Right ventricle myocardium inferior (tissue), 1 donor: ENCODE measurements at regions not wholly inside any gene's neighbourhood (a gene's known extent, or its start where the extent isn't known, plus 50 kb on each side); places are given as distances from the start of the nearest gene placed in this dataset.

ENCODE experiments used
- ATAC-seq: fragments of 200-7000 bp; cut with Tn5 transposase; one replicate; pipeline ENCODE4 v1.9.1; 2020; ENCODE audit warnings: mild to moderate bottlenecking, moderate library complexity
- DNase-seq: peaks from one replicate; pipeline ENCODE4 v3.0.0; 2021; ENCODE audit errors: missing footprints
- intact Hi-C: fragments of 100-400 bp; cut with DNase I; formaldehyde crosslinking; loops from one replicate; pipeline ENCODE4 v1.11.0; 2022
- donor health status: DM: no; HTN: yes; CAD: no; lungs with severe emphysema.

GRCh38 chr14:87179936-87180335, 813.0 kb downstream of the GALC start:
- no peak for DNase-seq
- ATAC-seq: no peak
- intact Hi-C loops: no loop called here

GRCh38 chr14:87178277-87178676, 814.7 kb downstream of the GALC start:
- ATAC-seq: no peak
- DNase-seq: no peak
- intact Hi-C loops: no loop called here

DNA sequence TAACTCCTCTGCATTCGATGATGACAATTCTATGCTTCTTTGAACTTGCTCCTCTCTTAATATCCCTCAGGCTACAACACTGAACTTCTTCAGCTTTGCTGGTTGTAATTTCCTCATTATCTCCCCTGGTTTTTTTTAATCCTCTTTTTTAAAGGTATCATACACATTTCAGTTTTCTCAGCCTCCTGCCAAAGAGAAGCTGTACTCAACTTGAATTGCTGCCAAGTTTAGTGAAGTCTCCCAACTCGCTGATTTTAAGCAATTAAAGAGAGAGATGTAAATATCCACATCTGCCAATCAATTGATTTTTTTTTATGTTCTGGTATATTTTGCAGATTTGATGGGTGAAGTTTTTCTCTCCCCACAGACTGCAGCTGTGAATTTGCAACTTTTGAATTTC, 817.8 kb downstream of the GALC start:
- intact Hi-C loops: no loop called here
- DNase-seq: no peak
- ATAC-seq: no peak

- intact Hi-C loops: no loop called here
- ATAC-seq (no peak), DNase-seq (no peak)
Measured at GRCh38 chr14:87171141-87171540, 821.8 kb downstream of the GALC start.

DNA sequence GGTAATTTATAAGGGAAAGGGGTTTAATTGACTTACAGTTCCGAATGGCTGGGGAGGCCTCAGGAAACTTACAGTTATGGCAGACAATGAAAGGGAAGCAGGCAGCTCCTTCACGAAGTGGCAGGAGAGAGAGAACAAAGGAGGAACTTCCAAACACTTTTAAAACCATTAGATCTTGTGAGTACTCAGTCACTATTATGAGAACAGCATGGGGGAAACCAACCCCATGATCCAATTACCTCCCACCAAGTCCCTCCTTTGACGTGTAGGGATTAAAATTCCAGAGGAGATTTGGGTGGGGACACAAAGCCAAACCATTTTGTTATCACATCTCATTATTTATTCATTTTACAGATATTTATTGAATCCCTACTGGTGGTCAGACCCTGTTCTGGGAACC, 822.8 kb downstream of the GALC start:
- no peak for ATAC-seq
- intact Hi-C loops: no loop called here
- DNase-seq: no peak

GRCh38 chr14:87169362-87169761, 823.6 kb downstream of the GALC start:
- no peak for DNase-seq
- intact Hi-C loops: no loop called here
- no peak for ATAC-seq

DNA sequence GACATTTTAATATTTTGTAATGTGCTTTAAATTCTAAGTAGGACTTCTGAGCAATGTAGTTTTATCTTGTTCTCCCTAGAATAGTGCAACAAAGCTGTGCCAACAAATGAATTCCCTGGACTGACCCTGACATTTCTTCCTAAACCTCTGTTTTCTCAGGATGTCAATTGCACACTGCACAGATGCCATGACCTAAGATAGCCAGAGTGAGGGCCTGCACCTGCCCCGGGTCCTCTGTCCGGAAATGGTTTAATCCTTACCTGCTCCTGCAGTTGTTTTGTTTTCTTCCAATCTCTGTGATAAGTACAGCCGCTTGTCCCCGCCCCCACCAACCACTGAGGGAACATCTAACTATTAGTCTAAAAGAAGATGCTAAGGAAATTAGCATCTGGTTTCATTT, 831.5 kb downstream of the GALC start:
- intact Hi-C loops: no loop called here
- DNase-seq (no peak), ATAC-seq (no peak)

DNA sequence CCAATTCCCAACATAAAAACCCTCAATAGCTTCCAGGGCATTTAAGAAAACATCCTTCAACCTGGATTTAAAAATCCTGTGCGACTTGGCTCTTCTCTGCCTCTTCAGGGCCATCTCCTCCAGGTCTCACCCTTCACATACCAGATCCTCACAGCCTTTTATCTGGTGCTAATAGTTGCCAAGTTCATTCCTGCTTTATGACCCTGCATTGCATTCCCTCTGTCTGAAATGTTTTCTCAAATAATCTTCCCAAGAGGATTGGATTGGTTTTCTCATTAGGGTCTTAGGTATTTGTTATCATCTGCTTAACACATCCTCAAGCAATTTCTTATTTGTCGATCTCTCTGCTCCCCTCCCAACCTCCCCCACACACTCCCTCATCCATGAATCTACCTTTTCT, 832.0 kb downstream of the GALC start:
- no peak for ATAC-seq
- DNase-seq: no peak
- intact Hi-C loops: no loop called here

DNA sequence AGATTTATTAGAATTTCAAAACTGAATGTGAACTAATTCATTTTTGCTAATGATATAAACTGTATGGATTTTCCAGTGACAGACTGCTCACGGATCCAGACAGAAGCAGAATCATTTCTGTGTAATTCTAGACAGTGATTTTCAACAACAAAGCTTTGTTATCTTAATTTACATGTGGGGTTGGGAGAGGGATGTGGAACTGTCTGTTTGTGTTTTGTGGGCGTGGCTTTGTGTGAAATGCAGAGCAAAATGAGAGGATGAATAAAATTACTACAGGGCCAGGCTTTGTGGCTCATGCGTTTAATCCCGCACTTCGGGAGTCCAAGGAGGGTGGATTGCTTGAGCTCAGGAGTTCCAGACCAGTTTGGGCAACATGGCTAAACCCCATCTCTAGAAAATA, 834.7 kb downstream of the GALC start:
- intact Hi-C loops: no loop called here
- DNase-seq (no peak), ATAC-seq (no peak)

DNA sequence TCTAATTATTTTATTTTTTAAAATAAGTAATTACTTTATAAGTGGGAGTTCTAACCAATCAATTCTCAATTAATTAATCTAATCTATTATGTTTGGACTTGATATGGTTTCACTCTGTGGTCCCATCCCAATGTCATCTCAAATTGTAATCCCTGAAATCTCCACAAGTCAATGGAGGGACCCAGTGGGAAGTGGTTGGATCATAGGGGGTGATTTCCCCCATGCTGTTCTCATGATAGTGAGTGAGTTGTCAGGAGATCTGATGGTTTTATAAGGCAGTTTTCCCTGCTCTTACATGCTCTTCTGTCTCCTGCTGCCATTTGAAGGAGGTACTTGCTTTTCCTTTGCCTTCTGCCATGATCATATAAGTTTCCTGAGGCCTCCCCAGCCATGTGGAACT, 836.1 kb downstream of the GALC start:
- no peak for ATAC-seq

GRCh38 chr14:87155856-87156488, 837.0 kb downstream of the GALC start:
- ATAC-seq (no peak), DNase-seq (no peak)
- intact Hi-C loops: no loop called here

More for the DNA sequence above, 836.1 kb downstream of the GALC start:
- intact Hi-C loops: no loop called here
- DNase-seq: no peak

DNA sequence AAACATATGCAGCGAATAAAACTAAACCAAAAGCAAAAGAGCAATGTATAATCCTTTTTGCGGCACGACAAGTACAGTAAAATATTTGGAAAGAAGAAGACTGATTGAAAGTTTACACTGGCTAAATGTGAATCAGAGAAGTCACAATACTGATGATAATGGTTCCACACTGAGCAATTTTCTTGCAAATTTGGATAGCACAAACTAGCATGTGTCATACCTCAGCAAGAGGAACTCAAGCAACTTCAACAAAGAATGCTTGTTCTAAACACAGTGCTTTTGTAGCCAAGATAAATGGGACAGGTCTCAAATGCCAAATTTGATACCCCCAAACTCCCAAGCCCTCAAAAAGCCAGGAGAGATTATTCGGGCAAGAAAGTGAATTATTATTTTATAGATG, 839.1 kb downstream of the GALC start:
- DNase-seq: no peak
- ATAC-seq: no peak
- intact Hi-C loops: no loop called here

DNA sequence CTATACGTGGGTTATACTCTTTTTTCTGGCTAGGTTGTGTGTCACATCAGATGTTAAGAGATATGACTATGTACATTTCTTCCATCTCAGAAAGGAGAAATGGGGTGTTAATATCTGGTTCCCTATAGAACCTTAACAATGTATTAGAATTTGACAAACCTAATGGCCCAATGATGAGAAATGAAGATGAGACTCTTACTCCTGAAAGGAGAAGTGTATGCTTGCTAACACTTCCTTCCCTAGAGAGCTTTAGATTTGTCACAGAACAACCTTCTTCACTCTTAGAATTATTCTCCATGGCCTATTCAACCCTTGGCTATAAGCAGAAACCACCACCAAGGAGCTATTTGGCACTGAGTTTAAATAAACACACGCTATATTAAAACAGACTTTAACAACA, 839.6 kb downstream of the GALC start:
- intact Hi-C loops: no loop called here
- no peak for DNase-seq
- ATAC-seq: no peak

DNA sequence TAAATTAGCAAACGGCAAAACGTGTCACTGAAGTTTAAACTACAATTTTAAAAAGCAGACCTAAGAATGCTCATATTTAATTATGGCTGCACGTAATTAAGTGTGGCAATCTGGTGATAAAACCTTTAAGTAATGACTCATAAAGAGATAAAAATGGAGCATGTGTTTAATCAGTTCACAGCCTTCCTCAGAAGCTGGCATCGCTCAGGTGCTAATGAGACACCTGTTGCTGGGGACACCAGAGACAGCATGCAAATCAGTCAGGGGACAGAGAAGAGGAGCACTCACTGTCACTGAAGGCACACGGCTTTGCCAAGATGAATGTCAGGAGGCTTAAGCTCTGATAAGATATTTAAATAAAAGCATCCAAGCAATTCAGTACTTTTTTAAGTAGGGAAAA, 840.3 kb downstream of the GALC start:
- ATAC-seq (no peak), DNase-seq (no peak)
- intact Hi-C loops: no loop called here

- intact Hi-C loops: no loop called here
- no peak for DNase-seq
- ATAC-seq: no peak
Measured at GRCh38 chr14:87149583-87150354, 843.2 kb downstream of the GALC start.

DNA sequence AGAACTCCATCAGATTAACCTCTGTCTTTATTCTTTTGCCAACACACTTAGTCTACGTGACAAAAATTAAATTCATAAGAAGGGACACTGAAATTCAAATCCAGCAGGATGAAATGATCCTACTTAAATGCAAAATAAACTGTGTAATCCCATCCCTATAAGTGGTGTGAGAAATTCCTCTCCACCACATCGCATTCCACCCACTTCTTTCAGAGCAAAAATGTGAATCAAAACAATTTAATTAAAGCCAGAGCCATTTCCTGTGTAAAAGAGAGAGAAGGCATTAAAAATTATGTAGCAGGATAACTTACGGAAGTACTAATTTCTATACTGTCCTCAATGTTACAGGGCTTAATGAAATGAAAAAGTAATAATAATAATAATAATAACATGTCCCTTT, 844.3 kb downstream of the GALC start:
- DNase-seq (no peak), ATAC-seq (no peak)
- intact Hi-C loops: no loop called here

DNA sequence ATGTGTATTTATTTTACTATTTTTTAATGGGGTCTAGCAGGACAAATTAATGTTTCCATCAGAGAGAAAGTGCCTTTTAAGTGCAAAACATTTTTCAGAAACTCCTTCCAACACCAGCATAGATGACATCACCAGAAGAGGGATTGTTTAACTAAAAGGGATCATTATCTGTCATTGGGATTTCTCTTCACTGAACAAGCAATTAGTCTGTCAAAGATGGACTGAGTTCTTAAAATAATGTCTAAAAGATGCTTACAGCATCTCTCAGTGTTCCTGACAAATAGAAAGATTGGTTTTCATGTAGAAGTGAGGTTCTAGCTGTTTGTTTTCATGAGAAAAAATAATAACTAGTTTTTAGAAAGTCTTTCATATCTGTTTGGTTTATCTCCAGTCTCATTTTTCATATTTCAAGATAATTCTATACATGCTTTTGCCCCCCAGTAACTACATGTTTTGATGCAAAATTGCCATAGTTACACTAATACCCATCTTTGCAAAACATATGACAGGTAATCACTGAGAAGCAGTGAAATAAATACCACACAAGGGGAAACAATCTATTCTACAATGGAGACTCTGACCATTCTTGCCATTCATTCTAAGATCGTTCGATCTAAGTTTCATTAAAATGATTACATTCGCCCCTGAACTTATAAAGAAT, 850.3 kb downstream of the GALC start:
- DNase-seq: no peak
- ATAC-seq: no peak
- intact Hi-C loops: no loop called here

DNA sequence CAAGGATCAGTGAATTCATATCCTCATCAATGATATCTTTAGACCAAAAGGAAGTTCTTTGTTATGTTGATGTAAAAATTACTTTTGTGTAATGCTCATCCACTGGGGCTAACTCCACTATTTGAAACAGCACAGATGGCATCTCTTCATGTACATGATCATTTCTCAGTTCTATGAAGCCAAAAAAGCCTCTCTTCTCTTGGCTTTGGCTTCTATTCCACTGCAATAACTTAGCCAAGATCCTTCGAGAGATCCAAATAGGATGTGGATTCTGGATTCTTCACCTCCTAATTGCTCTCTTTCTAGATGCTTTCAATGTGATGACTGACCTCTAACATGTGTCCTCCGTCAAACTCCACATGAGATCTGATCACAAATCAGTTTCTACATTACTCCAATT, 851.2 kb downstream of the GALC start:
- ATAC-seq: no peak
- intact Hi-C loops: no loop called here
- no peak for DNase-seq

DNA sequence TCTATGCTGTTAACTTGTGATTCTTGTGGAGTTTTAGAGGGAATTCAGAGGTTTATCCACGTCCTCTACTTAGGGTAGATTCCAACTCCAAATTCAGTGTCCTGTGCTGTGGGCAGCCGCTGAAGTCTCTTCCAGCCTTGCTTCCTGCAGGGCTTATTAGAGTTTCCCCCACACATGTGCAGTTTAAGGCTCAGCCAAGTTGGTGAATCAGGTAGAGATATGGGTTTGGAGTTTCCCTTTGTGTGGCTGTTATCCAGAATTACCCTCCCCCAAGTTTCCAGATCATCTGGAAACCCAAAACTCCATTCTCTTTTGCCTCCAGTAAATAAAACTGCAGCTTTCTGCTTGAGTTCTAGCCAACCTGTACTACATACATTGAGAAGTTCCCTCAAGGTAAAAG, 853.7 kb downstream of the GALC start:
- intact Hi-C loops: no loop called here
- ATAC-seq (no peak), DNase-seq (no peak)

GRCh38 chr14:87133073-87133801, 859.7 kb downstream of the GALC start:
- DNase-seq: no peak
- ATAC-seq: peak; percentile 83
- intact Hi-C loops: no loop called here
